ENCODE measurements at regions not wholly inside any gene's neighbourhood (a gene's known extent, or its start where the extent isn't known, plus 50 kb on each side); places are given as distances from the start of the nearest gene placed in this dataset.

DNA sequence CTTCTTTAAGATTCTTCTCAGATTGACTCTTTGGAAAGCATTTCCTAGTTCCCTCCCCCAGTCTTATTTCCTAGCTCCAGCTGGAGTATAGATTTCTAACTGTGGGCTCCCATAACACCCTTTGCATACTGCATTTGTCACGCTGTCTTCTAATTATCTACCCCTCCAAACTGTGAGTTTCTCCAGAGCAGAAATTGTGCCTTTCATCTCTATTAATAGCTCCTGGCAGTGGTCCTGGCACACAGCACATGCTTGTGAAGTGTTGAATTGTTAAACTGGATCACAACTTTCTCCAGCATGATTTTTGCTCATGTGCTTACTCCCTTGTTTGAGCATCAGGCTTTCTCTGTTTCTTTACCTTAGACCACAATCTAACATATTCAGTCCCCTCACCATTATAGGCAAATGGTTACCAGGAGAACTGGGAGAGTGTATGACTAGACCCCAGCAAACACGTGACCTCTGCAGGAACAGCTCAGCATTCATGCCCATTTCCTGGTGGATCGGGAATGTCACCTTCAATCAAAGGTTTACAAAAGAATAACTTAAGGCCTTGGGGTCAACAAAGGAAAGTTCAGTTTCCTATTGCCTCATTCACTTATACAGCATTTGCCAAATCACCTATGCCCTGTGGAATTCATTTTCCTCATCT, 175.7 kb upstream of the TANK start:
- H3K9me3 ChIP-seq = no peaks in the 10 kb centered on the region
- no peak for DNase-seq
- TF ChIP-seq, protein P1, sequence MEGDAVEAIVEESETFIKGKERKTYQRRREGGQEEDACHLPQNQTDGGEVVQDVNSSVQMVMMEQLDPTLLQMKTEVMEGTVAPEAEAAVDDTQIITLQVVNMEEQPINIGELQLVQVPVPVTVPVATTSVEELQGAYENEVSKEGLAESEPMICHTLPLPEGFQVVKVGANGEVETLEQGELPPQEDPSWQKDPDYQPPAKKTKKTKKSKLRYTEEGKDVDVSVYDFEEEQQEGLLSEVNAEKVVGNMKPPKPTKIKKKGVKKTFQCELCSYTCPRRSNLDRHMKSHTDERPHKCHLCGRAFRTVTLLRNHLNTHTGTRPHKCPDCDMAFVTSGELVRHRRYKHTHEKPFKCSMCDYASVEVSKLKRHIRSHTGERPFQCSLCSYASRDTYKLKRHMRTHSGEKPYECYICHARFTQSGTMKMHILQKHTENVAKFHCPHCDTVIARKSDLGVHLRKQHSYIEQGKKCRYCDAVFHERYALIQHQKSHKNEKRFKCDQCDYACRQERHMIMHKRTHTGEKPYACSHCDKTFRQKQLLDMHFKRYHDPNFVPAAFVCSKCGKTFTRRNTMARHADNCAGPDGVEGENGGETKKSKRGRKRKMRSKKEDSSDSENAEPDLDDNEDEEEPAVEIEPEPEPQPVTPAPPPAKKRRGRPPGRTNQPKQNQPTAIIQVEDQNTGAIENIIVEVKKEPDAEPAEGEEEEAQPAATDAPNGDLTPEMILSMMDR (IDR thresholded peaks at IDR 0.05; ENCODE audit: low read depth, low read length) = no peak
- no peaks in the 10 kb centered on the region for H3K4me1 ChIP-seq
- H3K27me3 ChIP-seq = no peaks in the 10 kb centered on the region
- H3K36me3 ChIP-seq = no peaks in the 10 kb centered on the region
- H3K4me3 ChIP-seq (ENCODE audit: low read depth, low read length) = no peak overlapping the region

GRCh38 chr2:160989778-160990177, 170.4 kb upstream of the TANK start:
- TF ChIP-seq, protein P1 (IDR thresholded peaks at IDR 0.05; ENCODE audit: low read depth, low read length) = no peak
- DNase-seq = no peak
- Histone ChIP-seq H3K4me3 (ENCODE audit: low read depth, low read length) (no peak overlapping the region), H3K36me3 (no peaks in the 10 kb centered on the region), H3K27me3 (no peaks in the 10 kb centered on the region), H3K4me1 (no peaks in the 10 kb centered on the region), H3K9me3 (no peaks in the 10 kb centered on the region)

DNA sequence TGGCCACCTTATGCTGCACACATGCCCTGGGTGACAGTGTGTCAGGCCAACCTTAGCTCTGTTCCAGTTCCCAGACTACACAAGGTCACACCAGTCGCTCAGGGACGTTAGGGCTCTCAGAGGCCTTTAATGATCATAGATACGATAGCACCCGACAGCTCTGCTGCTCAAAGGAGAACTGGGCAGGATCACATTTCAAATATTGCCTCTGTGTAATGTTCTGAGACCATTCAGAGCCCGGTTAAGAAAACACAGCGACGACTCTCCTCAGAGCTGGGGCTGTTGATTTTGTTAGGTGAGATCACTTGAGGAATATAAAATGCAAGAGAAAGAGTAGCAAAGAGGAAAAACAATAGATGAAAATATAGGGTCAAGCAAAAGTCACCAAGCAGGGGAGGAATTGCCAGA, 166.6 kb upstream of the TANK start:
- TF ChIP-seq, protein P1 (IDR thresholded peaks at IDR 0.05; ENCODE audit: low read depth, low read length) = no peak
- Histone ChIP-seq H3K27me3 (no peaks in the 10 kb centered on the region), H3K4me1 (no peaks in the 10 kb centered on the region), H3K9me3 (no peaks in the 10 kb centered on the region), H3K36me3 (no peaks in the 10 kb centered on the region), H3K4me3 (ENCODE audit: low read depth, low read length) (no peak overlapping the region; the same call in 1 of the 2 replicates)
- peak; percentile 31 for DNase-seq

GRCh38 chr2:160994141-160995002, 165.9 kb upstream of the TANK start:
- H3K4me1 ChIP-seq = no peaks in the 10 kb centered on the region
- TF ChIP-seq, protein P1 (IDR thresholded peaks at IDR 0.05; ENCODE audit: low read depth, low read length) = peak; percentile 72
- no peaks in the 10 kb centered on the region for H3K36me3 ChIP-seq
- no peaks in the 10 kb centered on the region for H3K9me3 ChIP-seq
- peak; percentile 61 for DNase-seq
- peak overlapping the region; percentile 20; the same call in 1 of the 2 replicates for H3K4me3 ChIP-seq (ENCODE audit: low read depth, low read length)
- H3K27me3 ChIP-seq = no peaks in the 10 kb centered on the region

DNA sequence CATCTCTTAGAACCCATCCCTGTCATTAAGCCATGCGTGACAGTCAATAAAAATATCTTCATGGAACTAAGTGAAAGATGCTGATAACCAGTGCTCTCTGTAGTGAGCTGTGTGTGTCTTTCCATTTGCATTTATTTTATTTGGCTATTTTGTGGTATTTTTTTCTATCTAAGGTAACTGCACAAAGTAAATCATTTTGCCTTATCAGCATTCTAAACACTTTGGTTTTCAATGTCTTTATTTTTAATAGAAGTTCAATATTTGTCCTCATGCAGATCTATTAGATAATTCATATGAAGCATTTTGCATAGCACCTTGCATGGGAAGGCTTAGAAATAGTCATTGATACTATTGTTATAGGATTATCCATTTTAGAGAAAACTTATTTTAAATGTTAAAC, 163.6 kb upstream of the TANK start:
- Histone ChIP-seq H3K27me3 (no peaks in the 10 kb centered on the region), H3K4me3 (ENCODE audit: low read depth, low read length) (no peak overlapping the region), H3K4me1 (no peaks in the 10 kb centered on the region), H3K36me3 (no peaks in the 10 kb centered on the region), H3K9me3 (no peaks in the 10 kb centered on the region)
- TF ChIP-seq, protein P1 (IDR thresholded peaks at IDR 0.05; ENCODE audit: low read depth, low read length) = no peak
- DNase-seq = no peak

DNA sequence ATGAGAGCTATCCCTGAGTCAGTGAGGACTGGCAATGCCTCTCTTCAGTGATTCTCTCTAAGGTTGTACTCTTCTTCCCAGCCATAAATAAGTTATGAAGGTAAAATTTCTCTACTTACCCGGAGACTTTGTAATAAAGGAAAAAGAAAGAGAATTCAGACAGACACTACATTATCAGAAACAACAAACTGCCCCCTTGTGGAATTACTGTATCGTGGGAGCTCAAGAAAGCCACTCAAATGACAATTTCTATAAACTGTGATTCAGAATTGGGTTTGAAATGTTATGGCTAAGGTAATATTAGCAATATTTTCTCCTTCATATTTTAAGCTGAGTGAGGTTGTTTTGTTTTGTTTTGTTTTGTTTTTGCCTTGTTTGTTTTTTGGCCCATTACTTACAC, 155.8 kb upstream of the TANK start:
- TF ChIP-seq, protein P1 (IDR thresholded peaks at IDR 0.05; ENCODE audit: low read depth, low read length) = peak; percentile 46
- Histone ChIP-seq H3K27me3 (no peaks in the 10 kb centered on the region), H3K36me3 (no peaks in the 10 kb centered on the region), H3K9me3 (no peaks in the 10 kb centered on the region), H3K4me1 (no peaks in the 10 kb centered on the region), H3K4me3 (ENCODE audit: low read depth, low read length) (no peak overlapping the region)
- no peak for DNase-seq

All from BE2C (cell line).